ENCODE measurements at regions not wholly inside any gene's neighbourhood (a gene's known extent, or its start where the extent isn't known, plus 50 kb on each side); places are given as distances from the start of the nearest gene placed in this dataset.

- no peak for DNase-seq (ENCODE audit: low spot score in 2 of 2)
- no peaks in the 10 kb centered on the region for H3K4me1 ChIP-seq
- no peaks in the 10 kb centered on the region for H3K27me3 ChIP-seq
- 90% methylated on average over 4 of the region's 4 CpGs for WGBS
- H3K9me3 ChIP-seq = no peaks in the 10 kb centered on the region
- H3K4me3 ChIP-seq = no peak overlapping the region
- TF ChIP-seq POLR2AphosphoS5 (IDR thresholded peaks at IDR 0.05) (no peak), EP300 (IDR thresholded peaks at IDR 0.05) (no peak), POLR2A (IDR thresholded peaks at IDR 0.05) (no peak), CTCF (IDR thresholded peaks at IDR 0.05) (no peak)
- no peak overlapping the region for H3K27ac ChIP-seq
- H3K36me3 ChIP-seq = no peaks in the 10 kb centered on the region
Observed at GRCh38 chr16:65933703-65934102, 432.8 kb upstream of the CDH5 start.

GRCh38 chr16:65932350-65933072 is 434.0 kb upstream of the CDH5 start:
- no peaks in the 10 kb centered on the region for H3K27me3 ChIP-seq
- 62% methylated on average over 7 of the region's 7 CpGs for WGBS
- H3K27ac ChIP-seq = no peak overlapping the region
- H3K36me3 ChIP-seq = no peaks in the 10 kb centered on the region
- DNase-seq (ENCODE audit: low spot score in 2 of 2) = no peak
- H3K4me1 ChIP-seq = no peaks in the 10 kb centered on the region
- no peak overlapping the region for H3K4me3 ChIP-seq
- H3K9me3 ChIP-seq = no peaks in the 10 kb centered on the region
- TF ChIP-seq CTCF (IDR thresholded peaks at IDR 0.05) (no peak), EP300 (IDR thresholded peaks at IDR 0.05) (no peak), POLR2A (IDR thresholded peaks at IDR 0.05) (no peak), POLR2AphosphoS5 (IDR thresholded peaks at IDR 0.05) (no peak)

- no peak for DNase-seq (ENCODE audit: low spot score in 2 of 2)
- WGBS = 82% methylated on average over 4 of the region's 4 CpGs
- Histone ChIP-seq H3K9me3 (no peaks in the 10 kb centered on the region), H3K4me3 (no peak overlapping the region), H3K36me3 (no peaks in the 10 kb centered on the region), H3K27ac (no peak overlapping the region), H3K27me3 (no peaks in the 10 kb centered on the region), H3K4me1 (no peaks in the 10 kb centered on the region)
- no peak for TF ChIP-seq EP300 (IDR thresholded peaks at IDR 0.05)
- TF ChIP-seq POLR2A (IDR thresholded peaks at IDR 0.05) = no peak
- no peak for TF ChIP-seq CTCF (IDR thresholded peaks at IDR 0.05)
- no peak for TF ChIP-seq POLR2AphosphoS5 (IDR thresholded peaks at IDR 0.05)
Observed at GRCh38 chr16:65922923-65923322, 443.6 kb upstream of the CDH5 start.

- H3K4me1 ChIP-seq = no peaks in the 10 kb centered on the region
- TF ChIP-seq POLR2A (IDR thresholded peaks at IDR 0.05) (no peak), CTCF (IDR thresholded peaks at IDR 0.05) (no peak), EP300 (IDR thresholded peaks at IDR 0.05) (no peak), POLR2AphosphoS5 (IDR thresholded peaks at IDR 0.05) (no peak)
- H3K36me3 ChIP-seq = no peaks in the 10 kb centered on the region
- H3K9me3 ChIP-seq = no peaks in the 10 kb centered on the region
- H3K4me3 ChIP-seq = no peak overlapping the region
- H3K27me3 ChIP-seq = no peaks in the 10 kb centered on the region
- 85% methylated on average over 6 of the region's 6 CpGs for WGBS
- no peak for DNase-seq (ENCODE audit: low spot score in 2 of 2)
- H3K27ac ChIP-seq = no peak overlapping the region
Observed at GRCh38 chr16:65919986-65920376, 446.5 kb upstream of the CDH5 start.

GRCh38 chr16:65919145-65919985 is 447.1 kb upstream of the CDH5 start:
- Histone ChIP-seq H3K27me3 (no peaks in the 10 kb centered on the region), H3K4me1 (no peaks in the 10 kb centered on the region), H3K36me3 (no peaks in the 10 kb centered on the region), H3K4me3 (no peak overlapping the region), H3K9me3 (no peaks in the 10 kb centered on the region), H3K27ac (no peak overlapping the region)
- 80% methylated on average over 27 of the region's 27 CpGs for WGBS
- TF ChIP-seq POLR2A (IDR thresholded peaks at IDR 0.05) (no peak), EP300 (IDR thresholded peaks at IDR 0.05) (no peak)
- no peak for DNase-seq (ENCODE audit: low spot score in 2 of 2)

Data from suprapubic skin (tissue), 4 donors.